NT2/D1 (cell line): ENCODE measurements at regions not wholly inside any gene's neighbourhood (a gene's known extent, or its start where the extent isn't known, plus 50 kb on each side); places are given as distances from the start of the nearest gene placed in this dataset.

Experiments used
- SUZ12 ChIP-seq: IDR thresholded peaks from 2 replicates; pipeline ENCODE4 v1.6.1; 2011; ENCODE audit not compliant: insufficient read length, insufficient read depth; ENCODE audit errors: extremely low read depth
- YY1 ChIP-seq: IDR thresholded peaks from 2 replicates; pipeline ENCODE4 v1.6.1; 2011; ENCODE audit not compliant: insufficient read length, insufficient read depth

- TF ChIP-seq YY1 (no peak), SUZ12 (no peak)
Observed at GRCh38 chr13:76656500-76656899, 229.7 kb downstream of the KCTD12 start.
